GM23338 (cell line): ENCODE measurements at regions not wholly inside any gene's neighbourhood (a gene's known extent, or its start where the extent isn't known, plus 50 kb on each side); places are given as distances from the start of the nearest gene placed in this dataset.

Experiments
- ATAC-seq: fragments of 200-7000 bp; cut with Tn5 transposase; 3 replicates; pipeline ENCODE4 v1.9.1; 2020
- DNase-seq: peaks from one replicate; pipeline ENCODE4 v3.0.0-alpha.2; 2015; ENCODE audit warnings: low spot score
- H2AFZ ChIP-seq: fragments of 200-600 bp; sonication (generic); 2 replicates; pipeline ENCODE4 v1.8.0; 2016; ENCODE audit warnings: antibody characterized with exemption, mild to moderate bottlenecking, moderate library complexity
- H3F3A ChIP-seq: fragments of 200-600 bp; sonication (generic); replicated peaks from 2 replicates; pipeline ENCODE4 v1.8.0; 2017; ENCODE audit warnings: antibody characterized with exemption, mixed run types, low read depth
- H3K27ac ChIP-seq: fragments of 200-600 bp; sonication (generic); 2 replicates; pipeline ENCODE4 v1.6.1; 2016; ENCODE audit warnings: low read depth
- H3K27me3 ChIP-seq: fragments of 200-600 bp; sonication (generic); 2 replicates; pipeline ENCODE4 v1.8.0; 2016; ENCODE audit warnings: mild to moderate bottlenecking, mixed run types, moderate library complexity; ENCODE audit not compliant: insufficient read depth
- H3K36me3 ChIP-seq: fragments of 200-600 bp; sonication (generic); 2 replicates; pipeline ENCODE4 v1.8.0; 2016; ENCODE audit warnings: mild to moderate bottlenecking; ENCODE audit not compliant: insufficient read depth
- H3K4me1 ChIP-seq: fragments of 200-600 bp; sonication (generic); 2 replicates; pipeline ENCODE4 v1.8.0; 2016; ENCODE audit warnings: mild to moderate bottlenecking, moderate library complexity; ENCODE audit not compliant: insufficient read depth
- H3K4me2 ChIP-seq: fragments of 200-600 bp; sonication (generic); 2 replicates; pipeline ENCODE4 v1.7.1; 2017; ENCODE audit warnings: mixed run types
- H3K4me3 ChIP-seq: fragments of 200-600 bp; sonication (generic); 2 replicates; pipeline ENCODE4 v1.6.1; 2016; ENCODE audit warnings: mixed run types
- H3K79me2 ChIP-seq: fragments of 200-600 bp; sonication (generic); replicated peaks from 2 replicates; pipeline ENCODE4 v1.8.0; 2017; ENCODE audit warnings: mild to moderate bottlenecking; ENCODE audit not compliant: insufficient read depth
- H3K9me2 ChIP-seq: fragments of 200-600 bp; sonication (generic); 2 replicates; pipeline ENCODE4 v1.8.0; 2017; ENCODE audit not compliant: insufficient read depth
- H4K20me1 ChIP-seq: fragments of 200-600 bp; sonication (generic); replicated peaks from 2 replicates; pipeline ENCODE4 v1.8.0; 2017; ENCODE audit warnings: mild to moderate bottlenecking; ENCODE audit not compliant: insufficient read depth
- H3K27ac Mint-ChIP-seq: 2 replicates; pipeline ENCODE4 v1.8.0; 2020; ENCODE audit warnings: inconsistent platforms, mild to moderate bottlenecking, moderate library complexity, mixed read lengths
- H3K27me3 Mint-ChIP-seq: 3 replicates; pipeline ENCODE4 v1.8.0; 2022; ENCODE audit warnings: low read depth, mild to moderate bottlenecking, moderate library complexity, mixed read lengths, inconsistent platforms; ENCODE audit not compliant: insufficient read depth, poor library complexity
- H3K36me3 Mint-ChIP-seq: 3 replicates; pipeline ENCODE4 v1.8.0; 2021; ENCODE audit warnings: low read depth, mild to moderate bottlenecking, inconsistent platforms, moderate library complexity, mixed read lengths
- H3K4me1 Mint-ChIP-seq: 3 replicates; pipeline ENCODE4 v1.8.0; 2020; ENCODE audit warnings: mild to moderate bottlenecking, inconsistent platforms, mixed read lengths
- H3K4me3 Mint-ChIP-seq: 3 replicates; pipeline ENCODE4 v1.8.0; 2021; ENCODE audit warnings: moderate library complexity, mild to moderate bottlenecking, inconsistent platforms, mixed read lengths
- H3K9me3 Mint-ChIP-seq: 3 replicates; pipeline ENCODE4 v1.8.0; 2020; ENCODE audit warnings: moderate library complexity, mild to moderate bottlenecking, inconsistent platforms, mixed read lengths
- CREB1 ChIP-seq: fragments of 250-450 bp; sonication (Bioruptor Pico); IDR thresholded peaks from 2 replicates; pipeline ENCODE4 v1.5.0; 2020; ENCODE audit warnings: low read depth, mild to moderate bottlenecking, moderate library complexity
- CTCF ChIP-seq, 2 experiments: fragments of 200-600 bp in 1 of 2; sonication (generic) in 1 of 2; conservative IDR thresholded peaks; 2 replicates each; pipeline versions ENCODE4 v1.5.1 to v1.6.1; 2016 to 2017; ENCODE audit warnings: antibody characterized with exemption in 2 of 2, low read depth in 2 of 2, mild to moderate bottlenecking in 2 of 2, moderate library complexity in 1 of 2
- EZH2phosphoT487 ChIP-seq: fragments of 200-600 bp; sonication (generic); IDR thresholded peaks from one replicate; pipeline ENCODE4 v1.8.1; 2018; ENCODE audit warnings: antibody characterized with exemption; ENCODE audit not compliant: unreplicated experiment
- NANOG ChIP-seq: IDR thresholded peaks from 2 replicates; pipeline ENCODE4 v1.6.1; 2016; ENCODE audit warnings: antibody characterized with exemption, borderline replicate concordance
- POLR2AphosphoS5 ChIP-seq: IDR thresholded peaks from 2 replicates; pipeline ENCODE4 v1.6.1; 2016; ENCODE audit warnings: antibody characterized with exemption, low read depth
- REST ChIP-seq: IDR thresholded peaks from one replicate; pipeline ENCODE4 v1.6.1; 2018; ENCODE audit warnings: antibody characterized with exemption; ENCODE audit not compliant: unreplicated experiment
- STAT1 ChIP-seq: IDR thresholded peaks from one replicate; pipeline ENCODE4 v1.6.1; 2016; ENCODE audit warnings: antibody characterized with exemption; ENCODE audit not compliant: unreplicated experiment
- ZNF114 ChIP-seq: fragments of 250-450 bp; sonication (Bioruptor Pico); IDR thresholded peaks from 2 replicates; pipeline ENCODE4 v1.5.0; 2020; ENCODE audit warnings: mild to moderate bottlenecking, moderate library complexity
- ZNF331 ChIP-seq: fragments of 250-450 bp; sonication (Bioruptor Pico); IDR thresholded peaks from 2 replicates; pipeline ENCODE4 v1.5.0; 2020; ENCODE audit warnings: low read depth, mild to moderate bottlenecking, moderate library complexity
- TF ChIP-seq, protein P1 (sequence below): fragments of 250-450 bp; sonication (Bioruptor Pico); IDR thresholded peaks from 2 replicates; pipeline ENCODE4 v1.5.0; 2020; ENCODE audit warnings: mild to moderate bottlenecking, moderate library complexity

DNA sequence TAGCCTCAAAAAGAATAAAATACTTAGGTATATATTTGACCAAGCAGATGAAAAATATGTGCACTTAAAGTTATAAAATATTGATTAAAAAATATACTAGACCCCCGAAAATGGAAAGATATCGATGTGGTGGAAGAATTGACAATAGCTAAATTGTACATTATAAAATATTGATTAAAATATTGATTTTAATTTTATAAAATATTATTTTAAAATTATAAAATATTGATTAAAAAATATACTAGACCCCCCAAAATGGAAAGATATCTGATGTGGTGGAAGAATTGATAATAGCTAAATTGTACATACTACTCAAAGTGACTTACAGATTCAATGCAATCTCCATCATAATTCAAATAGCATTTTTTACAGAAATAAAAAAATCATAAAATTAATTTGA is 1540.9 kb upstream of the RAG2 start:
- Mint-ChIP-seq H3K4me1 (peaks cover 11% of the 10 kb centered on the region), H3K4me3 (no peak overlapping the region), H3K36me3 (peaks cover 10% of the 10 kb centered on the region; the same call in 2 of the 3 replicates), H3K9me3 (peaks cover 8% of the 10 kb centered on the region; the same call in 2 of the 3 replicates), H3K27ac (no peak overlapping the region), H3K27me3 (peaks cover 2% of the 10 kb centered on the region)
- H3K9me2 ChIP-seq = no peaks in the 10 kb centered on the region
- TF ChIP-seq CREB1 (no peak), REST (no peak), NANOG (no peak), ZNF331 (no peak), ZNF114 (CRISPR knock-in tag) (no peak), POLR2AphosphoS5 (no peak), STAT1 (no peak), CTCF (conservative IDR thresholded peaks at IDR 0.05; ENCODE audit: low read depth in 2 of 2) (no peak), EZH2phosphoT487 (no peak)
- TF ChIP-seq, protein P1, sequence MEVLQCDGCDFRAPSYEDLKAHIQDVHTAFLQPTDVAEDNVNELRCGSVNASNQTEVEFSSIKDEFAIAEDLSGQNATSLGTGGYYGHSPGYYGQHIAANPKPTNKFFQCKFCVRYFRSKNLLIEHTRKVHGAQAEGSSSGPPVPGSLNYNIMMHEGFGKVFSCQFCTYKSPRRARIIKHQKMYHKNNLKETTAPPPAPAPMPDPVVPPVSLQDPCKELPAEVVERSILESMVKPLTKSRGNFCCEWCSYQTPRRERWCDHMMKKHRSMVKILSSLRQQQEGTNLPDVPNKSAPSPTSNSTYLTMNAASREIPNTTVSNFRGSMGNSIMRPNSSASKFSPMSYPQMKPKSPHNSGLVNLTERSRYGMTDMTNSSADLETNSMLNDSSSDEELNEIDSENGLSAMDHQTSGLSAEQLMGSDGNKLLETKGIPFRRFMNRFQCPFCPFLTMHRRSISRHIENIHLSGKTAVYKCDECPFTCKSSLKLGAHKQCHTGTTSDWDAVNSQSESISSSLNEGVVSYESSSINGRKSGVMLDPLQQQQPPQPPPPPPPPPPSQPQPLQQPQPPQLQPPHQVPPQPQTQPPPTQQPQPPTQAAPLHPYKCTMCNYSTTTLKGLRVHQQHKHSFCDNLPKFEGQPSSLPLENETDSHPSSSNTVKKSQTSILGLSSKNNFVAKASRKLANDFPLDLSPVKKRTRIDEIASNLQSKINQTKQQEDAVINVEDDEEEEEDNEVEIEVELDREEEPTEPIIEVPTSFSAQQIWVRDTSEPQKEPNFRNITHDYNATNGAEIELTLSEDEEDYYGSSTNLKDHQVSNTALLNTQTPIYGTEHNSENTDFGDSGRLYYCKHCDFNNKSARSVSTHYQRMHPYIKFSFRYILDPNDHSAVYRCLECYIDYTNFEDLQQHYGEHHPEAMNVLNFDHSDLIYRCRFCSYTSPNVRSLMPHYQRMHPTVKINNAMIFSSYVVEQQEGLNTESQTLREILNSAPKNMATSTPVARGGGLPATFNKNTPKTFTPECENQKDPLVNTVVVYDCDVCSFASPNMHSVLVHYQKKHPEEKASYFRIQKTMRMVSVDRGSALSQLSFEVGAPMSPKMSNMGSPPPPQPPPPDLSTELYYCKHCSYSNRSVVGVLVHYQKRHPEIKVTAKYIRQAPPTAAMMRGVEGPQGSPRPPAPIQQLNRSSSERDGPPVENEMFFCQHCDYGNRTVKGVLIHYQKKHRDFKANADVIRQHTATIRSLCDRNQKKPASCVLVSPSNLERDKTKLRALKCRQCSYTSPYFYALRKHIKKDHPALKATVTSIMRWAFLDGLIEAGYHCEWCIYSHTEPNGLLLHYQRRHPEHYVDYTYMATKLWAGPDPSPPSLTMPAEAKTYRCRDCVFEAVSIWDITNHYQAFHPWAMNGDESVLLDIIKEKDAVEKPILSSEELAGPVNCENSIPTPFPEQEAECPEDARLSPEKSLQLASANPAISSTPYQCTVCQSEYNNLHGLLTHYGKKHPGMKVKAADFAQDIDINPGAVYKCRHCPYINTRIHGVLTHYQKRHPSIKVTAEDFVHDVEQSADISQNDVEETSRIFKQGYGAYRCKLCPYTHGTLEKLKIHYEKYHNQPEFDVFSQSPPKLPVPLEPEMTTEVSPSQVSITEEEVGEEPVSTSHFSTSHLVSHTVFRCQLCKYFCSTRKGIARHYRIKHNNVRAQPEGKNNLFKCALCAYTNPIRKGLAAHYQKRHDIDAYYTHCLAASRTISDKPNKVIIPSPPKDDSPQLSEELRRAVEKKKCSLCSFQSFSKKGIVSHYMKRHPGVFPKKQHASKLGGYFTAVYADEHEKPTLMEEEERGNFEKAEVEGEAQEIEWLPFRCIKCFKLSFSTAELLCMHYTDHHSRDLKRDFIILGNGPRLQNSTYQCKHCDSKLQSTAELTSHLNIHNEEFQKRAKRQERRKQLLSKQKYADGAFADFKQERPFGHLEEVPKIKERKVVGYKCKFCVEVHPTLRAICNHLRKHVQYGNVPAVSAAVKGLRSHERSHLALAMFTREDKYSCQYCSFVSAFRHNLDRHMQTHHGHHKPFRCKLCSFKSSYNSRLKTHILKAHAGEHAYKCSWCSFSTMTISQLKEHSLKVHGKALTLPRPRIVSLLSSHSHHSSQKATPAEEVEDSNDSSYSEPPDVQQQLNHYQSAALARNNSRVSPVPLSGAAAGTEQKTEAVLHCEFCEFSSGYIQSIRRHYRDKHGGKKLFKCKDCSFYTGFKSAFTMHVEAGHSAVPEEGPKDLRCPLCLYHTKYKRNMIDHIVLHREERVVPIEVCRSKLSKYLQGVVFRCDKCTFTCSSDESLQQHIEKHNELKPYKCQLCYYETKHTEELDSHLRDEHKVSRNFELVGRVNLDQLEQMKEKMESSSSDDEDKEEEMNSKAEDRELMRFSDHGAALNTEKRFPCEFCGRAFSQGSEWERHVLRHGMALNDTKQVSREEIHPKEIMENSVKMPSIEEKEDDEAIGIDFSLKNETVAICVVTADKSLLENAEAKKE (CRISPR knock-in tag) = no peak
- H3K36me3 ChIP-seq = no peaks in the 10 kb centered on the region
- H3K4me1 ChIP-seq = peaks cover 9% of the 10 kb centered on the region
- no peaks in the 10 kb centered on the region for H3K79me2 ChIP-seq
- no peak for DNase-seq
- no peak overlapping the region for H3K4me3 ChIP-seq
- no peak overlapping the region for H3K27ac ChIP-seq
- no peaks in the 10 kb centered on the region for H3K27me3 ChIP-seq
- H3F3A ChIP-seq = no peaks in the 10 kb centered on the region
- no peaks in the 10 kb centered on the region for H4K20me1 ChIP-seq
- no peak for ATAC-seq
- no peak overlapping the region for H3K4me2 ChIP-seq
- no peak overlapping the region for H2AFZ ChIP-seq
